Activated T-cell treated with anti-CD3 and anti-CD28 coated beads, Interleukin-2, amount 50 U/mL, for 48 hours (primary cell): ENCODE measurements at regions not wholly inside any gene's neighbourhood (a gene's known extent, or its start where the extent isn't known, plus 50 kb on each side); places are given as distances from the start of the nearest gene placed in this dataset.
"Not testable (repeated sequence)": the region's sequence is repeated elsewhere in the genome, so short reads cannot be mapped to it uniquely, and the experiment has no call there.

ENCODE experiments used
- DNase-seq, 2 experiments: peaks; one replicate each; pipeline ENCODE4 v3.0.0-alpha.2; 2020

- no peak for DNase-seq
These were observed 284.5 kb upstream of the POU5F2 start for GRCh38 chr5:94025788-94026473.

DNA sequence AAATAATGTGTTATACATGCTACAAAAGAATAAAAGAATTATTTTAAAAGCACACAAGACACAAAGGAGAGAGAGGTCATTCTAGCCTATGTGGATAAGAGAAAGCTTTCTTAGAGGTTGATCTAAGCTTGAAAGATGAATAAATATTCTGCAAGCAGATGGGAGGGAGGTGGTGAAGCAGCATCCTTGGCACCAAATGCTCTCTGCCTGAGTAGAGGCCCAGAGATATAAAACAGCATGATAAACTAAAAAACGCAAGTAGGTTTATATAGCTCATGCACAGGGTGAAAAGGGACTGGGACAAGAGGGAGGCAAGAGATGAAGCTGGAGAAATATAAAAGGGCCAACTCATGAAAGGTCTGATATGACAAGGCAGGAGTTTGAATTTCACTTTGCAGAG, 283.2 kb upstream of the POU5F2 start:
- no peak for DNase-seq

GRCh38 chr5:94024101-94024500, 282.7 kb upstream of the POU5F2 start:
- DNase-seq = no peak

- DNase-seq = no peak
These were observed 279.8 kb upstream of the POU5F2 start for GRCh38 chr5:94021246-94021645.

GRCh38 chr5:94017579-94017978, 276.2 kb upstream of the POU5F2 start:
- no peak for DNase-seq

DNA sequence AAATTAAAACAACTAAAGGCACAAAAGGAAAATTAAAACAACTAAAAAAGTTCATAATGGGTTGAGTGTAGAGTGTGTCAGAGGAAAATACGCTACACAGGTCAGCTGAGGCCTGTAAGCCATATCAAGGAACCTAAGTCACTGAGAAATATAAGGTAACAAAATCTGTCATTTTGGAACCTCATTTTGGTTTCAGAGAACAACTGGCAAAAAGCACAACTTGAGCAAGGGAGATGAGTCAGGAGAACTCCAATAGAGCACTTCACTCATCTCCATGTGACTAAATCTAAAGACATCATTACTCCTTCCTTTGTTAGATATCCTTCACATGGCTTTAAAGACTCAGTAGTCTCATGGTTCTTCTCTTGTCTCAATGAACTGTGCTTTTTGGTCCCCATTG, 269.4 kb upstream of the POU5F2 start:
- DNase-seq = no peak

DNA sequence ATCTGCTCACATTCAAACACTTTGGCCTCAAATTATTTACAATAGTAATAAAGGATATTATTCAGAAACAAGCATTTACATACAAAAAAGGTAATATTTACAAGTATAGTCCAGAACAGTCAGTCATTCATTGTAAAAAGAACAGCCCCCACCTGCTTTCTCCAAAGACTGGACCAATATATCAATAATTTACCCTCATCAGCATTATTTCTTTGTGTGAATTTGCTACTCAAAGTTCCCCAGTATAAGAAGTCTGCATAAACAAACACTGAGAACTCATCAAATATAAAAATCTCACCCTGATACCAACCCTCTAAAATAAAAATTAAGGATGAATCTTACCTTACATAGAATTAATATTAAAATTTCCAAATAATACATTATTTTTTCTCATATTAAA, 267.8 kb upstream of the POU5F2 start:
- no peak for DNase-seq

- DNase-seq = no peak
These were observed 257.6 kb upstream of the POU5F2 start for GRCh38 chr5:93998951-93999455.

DNA sequence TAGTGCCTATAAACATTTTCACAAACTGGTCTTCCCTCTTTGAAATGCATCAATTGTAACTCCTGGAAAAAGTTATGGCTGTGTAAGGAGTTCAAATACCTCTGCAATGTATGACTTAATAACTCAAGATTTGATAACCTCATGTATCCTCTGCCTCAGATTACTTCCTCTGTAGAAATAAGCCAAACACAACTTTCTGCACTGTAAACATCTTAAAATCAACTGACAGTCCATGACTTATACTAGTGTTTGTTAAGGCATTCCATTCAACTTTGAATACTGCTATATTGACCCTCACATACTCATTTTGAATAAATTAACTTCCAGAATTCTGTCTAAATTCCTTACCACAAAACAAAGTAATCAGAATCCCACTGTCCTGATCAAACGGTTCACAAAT, 256.2 kb upstream of the POU5F2 start:
- no peak for DNase-seq

DNA sequence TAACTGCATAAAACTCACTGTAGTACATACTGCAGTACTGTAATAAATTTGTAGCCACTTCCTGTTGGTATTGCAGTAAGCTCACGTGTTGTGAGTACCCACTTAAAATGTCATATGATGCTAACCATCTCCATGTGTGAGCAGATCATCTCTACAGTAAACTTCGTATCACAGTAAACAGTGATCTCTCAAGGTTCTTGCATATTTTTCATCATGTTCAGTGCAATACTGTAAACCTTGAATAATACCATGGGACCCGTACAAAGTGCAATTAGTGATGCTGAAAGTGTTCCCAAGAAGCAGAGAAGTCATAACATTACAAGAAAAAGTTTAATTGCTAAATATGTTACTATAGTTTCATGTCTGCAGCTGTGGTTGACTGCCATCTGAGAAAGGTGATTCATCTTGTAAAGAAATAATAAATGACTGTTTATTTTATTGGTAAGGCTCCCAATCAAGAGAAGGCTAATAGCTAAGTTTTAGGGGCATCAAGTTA, 253.8 kb upstream of the POU5F2 start:
- no peak for DNase-seq

GRCh38 chr5:93993161-93993560, 251.8 kb upstream of the POU5F2 start:
- no peak for DNase-seq

DNA sequence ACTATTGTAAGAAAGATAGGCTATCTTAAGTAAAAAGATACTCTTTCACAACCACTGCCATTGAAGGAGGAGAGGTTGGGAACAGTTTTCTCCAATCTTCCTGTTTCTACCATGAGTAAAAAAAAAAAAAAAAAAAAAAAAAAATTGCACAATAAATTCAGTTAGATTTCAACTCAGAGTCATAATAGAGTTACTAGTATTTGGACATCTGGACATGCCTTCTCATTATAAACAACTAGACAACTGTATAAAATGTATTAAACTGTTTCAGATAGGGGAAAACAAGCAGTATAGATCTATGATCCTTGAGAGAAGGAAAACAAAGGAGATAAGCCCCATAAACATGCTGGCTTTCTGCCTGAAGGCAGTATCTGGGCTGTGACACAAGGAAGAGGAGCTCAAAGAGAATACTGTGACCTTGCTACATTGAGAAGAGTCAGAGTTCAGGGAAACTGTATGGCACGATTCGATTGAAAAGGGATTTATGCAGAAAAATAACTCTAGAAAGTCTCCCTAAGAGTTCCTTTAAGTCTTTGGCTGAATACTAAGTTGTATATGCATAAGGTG, 249.2 kb upstream of the POU5F2 start:
- no peak for DNase-seq

- DNase-seq = not testable (repeated sequence)
These were observed 244.7 kb upstream of the POU5F2 start for GRCh38 chr5:93985940-93986570.

DNA sequence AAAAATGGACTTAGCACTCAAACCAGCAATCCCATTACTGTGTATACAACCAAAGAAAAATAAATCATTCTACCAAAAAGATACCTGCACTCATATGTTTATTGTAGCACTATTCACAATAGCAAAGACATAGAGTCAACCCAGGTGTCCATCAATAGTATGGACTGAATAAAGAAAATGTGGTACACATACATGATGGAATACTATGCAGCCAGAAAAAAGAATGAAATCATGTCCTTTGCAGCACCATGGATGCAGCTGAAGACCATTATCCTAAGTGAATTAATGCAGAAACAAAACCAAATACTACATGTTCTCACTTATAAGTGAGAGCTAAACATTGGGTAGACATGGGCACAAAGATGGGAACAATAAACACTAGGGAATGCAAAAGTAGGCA, 236.8 kb upstream of the POU5F2 start:
- DNase-seq = no peak

- DNase-seq = no peak
These were observed 226.5 kb upstream of the POU5F2 start for GRCh38 chr5:93967923-93968322.

DNA sequence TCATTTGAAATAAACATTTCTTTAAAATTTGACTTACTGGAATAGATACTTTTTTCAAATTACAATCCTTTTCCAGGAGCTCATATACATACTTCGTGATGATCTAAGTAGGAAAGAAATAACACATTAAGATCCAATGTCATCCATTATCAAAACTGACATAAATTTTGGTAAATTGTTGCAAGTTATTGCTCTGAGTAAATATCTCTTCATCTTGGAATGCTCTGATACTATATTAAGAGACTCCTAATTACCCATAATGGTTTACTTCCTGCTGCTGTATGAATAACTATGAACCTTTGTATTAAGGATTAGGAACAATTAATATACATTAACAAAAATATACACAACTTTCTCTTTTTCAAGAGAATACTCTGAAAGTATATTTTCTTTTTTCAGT, 223.0 kb upstream of the POU5F2 start:
- no peak for DNase-seq

DNA sequence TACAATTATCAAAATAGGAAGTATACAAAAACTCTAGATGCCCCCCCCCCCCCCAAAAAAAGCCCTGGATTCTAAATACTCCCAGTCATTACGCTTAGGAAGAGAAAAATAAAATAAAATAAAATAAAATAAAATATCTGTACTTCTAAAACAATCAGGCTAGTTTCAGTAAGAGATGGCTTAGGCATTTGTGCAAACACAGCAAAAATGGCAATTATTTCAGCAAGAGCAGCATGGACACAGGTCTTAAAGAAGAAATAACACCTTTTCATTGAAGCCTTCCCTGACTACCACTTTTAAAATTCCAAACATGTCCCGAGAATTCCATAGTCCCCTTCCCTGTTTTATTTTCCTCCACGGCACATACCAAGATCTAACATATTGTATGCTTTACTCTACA, 218.6 kb upstream of the POU5F2 start:
- DNase-seq = no peak

GRCh38 chr5:93956006-93956405, 214.6 kb upstream of the POU5F2 start:
- DNase-seq = no peak

- no peak for DNase-seq
These were observed 213.1 kb upstream of the POU5F2 start for GRCh38 chr5:93954421-93955069.

DNA sequence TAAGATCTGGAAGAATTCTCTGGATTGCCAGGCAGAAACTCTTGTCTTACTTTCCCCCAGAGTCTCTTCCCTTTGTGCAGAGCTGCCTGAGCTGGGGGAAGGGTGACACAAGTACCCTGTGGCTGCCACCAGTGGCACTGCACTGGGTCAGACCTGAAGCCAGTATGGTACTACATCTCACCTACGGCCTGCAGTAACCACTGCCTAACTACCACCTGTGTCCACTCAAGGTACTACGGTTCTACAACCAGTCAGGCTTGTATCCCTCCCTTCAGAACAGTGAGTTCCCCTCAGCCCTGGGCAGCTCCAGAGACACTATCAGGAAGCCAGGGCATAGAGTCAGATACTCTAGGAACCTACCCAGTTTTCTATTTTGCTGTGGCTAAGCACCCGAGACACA, 212.0 kb upstream of the POU5F2 start:
- no peak for DNase-seq

- no peak for DNase-seq
These were observed 200.5 kb upstream of the POU5F2 start for GRCh38 chr5:93941897-93942296.

DNA sequence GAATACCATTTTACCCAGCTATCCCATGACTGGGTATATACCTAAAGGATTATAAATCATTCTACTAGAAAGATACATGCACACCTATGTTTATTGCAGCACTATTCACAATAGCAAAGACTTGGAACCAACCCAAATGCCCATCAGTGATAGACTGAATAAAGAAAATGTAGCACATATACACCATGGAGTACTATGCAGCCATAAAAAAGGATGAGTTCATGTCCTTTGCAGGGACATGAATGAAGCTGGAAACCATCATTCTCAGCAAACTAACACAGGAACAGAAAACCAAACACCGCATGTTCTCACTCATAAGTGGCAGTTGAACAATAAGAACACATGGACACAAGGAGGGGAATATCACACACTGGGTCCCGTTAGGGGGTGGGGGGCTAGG, 191.9 kb upstream of the POU5F2 start:
- not testable (repeated sequence) for DNase-seq

GRCh38 chr5:93930098-93930497, 188.7 kb upstream of the POU5F2 start:
- DNase-seq = no peak

DNA sequence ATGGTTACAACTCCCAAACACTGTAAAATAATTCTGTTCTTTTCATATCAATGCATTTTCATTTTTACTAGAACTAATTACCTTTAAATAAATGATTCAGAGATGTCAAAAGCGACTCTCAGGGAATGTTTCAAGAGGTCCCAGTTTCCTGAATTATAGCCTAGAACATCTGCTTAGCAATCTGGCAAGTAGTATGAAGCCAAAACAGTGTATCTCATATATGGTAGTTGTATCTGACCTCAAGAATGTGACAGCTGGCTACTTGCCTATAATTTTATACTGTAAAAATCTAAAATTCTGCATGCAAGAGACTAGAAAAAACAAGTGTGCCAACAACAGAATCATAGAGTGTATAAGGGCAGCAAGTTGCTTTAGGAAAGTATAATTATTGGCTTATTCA, 187.7 kb upstream of the POU5F2 start:
- no peak for DNase-seq
